Activated T-cell treated with anti-CD3 and anti-CD28 coated beads, Interleukin-2, amount 50 U/mL, for 24 hours (primary cell): ENCODE measurements at regions not wholly inside any gene's neighbourhood (a gene's known extent, or its start where the extent isn't known, plus 50 kb on each side); places are given as distances from the start of the nearest gene placed in this dataset.
"Not testable (repeated sequence)": the region's sequence is repeated elsewhere in the genome, so short reads cannot be mapped to it uniquely, and the experiment has no call there.

Source experiments
- DNase-seq: peaks from one replicate; pipeline ENCODE4 v3.0.0-alpha.2; 2020
- H3K27ac Mint-ChIP-seq: 2 replicates; pipeline ENCODE4 v1.8.0; 2020; ENCODE audit warnings: mild to moderate bottlenecking, mixed read lengths
- H3K27me3 Mint-ChIP-seq: 2 replicates; pipeline ENCODE4 v1.8.0; 2020; ENCODE audit warnings: mixed read lengths
- H3K36me3 Mint-ChIP-seq: 2 replicates; pipeline ENCODE4 v1.8.0; 2020; ENCODE audit warnings: low read depth, mixed read lengths
- H3K4me1 Mint-ChIP-seq: 2 replicates; pipeline ENCODE4 v1.8.0; 2020; ENCODE audit warnings: low read depth, mixed read lengths
- H3K4me3 Mint-ChIP-seq: 2 replicates; pipeline ENCODE4 v1.8.0; 2020; ENCODE audit warnings: mild to moderate bottlenecking, moderate library complexity, mixed read lengths
- H3K9me3 Mint-ChIP-seq: 2 replicates; pipeline ENCODE4 v1.8.0; 2020; ENCODE audit warnings: mixed read lengths

GRCh38 chr22:25388866-25389540, 169.6 kb downstream of the CRYBB2 start:
- Mint-ChIP-seq H3K9me3 (no peaks in the 10 kb centered on the region), H3K4me3 (no peak overlapping the region), H3K27ac (no peak overlapping the region), H3K27me3 (no peaks in the 10 kb centered on the region), H3K36me3 (peaks cover 6% of the 10 kb centered on the region), H3K4me1 (peaks cover 63% of the 10 kb centered on the region)
- DNase-seq: no peak

- Mint-ChIP-seq H3K4me1 (peaks cover 59% of the 10 kb centered on the region), H3K27ac (no peak overlapping the region), H3K36me3 (peaks cover 6% of the 10 kb centered on the region), H3K9me3 (no peaks in the 10 kb centered on the region), H3K27me3 (no peaks in the 10 kb centered on the region), H3K4me3 (no peak overlapping the region)
- DNase-seq: no peak
Measured at GRCh38 chr22:25389541-25389919, 170.1 kb downstream of the CRYBB2 start.

- no peaks in the 10 kb centered on the region for H3K27me3 Mint-ChIP-seq
- no peak overlapping the region for H3K27ac Mint-ChIP-seq
- peaks cover 6% of the 10 kb centered on the region for H3K36me3 Mint-ChIP-seq
- no peaks in the 10 kb centered on the region for H3K9me3 Mint-ChIP-seq
- H3K4me3 Mint-ChIP-seq: no peak overlapping the region
- H3K4me1 Mint-ChIP-seq: peaks cover 60% of the 10 kb centered on the region
- no peak for DNase-seq
Measured at GRCh38 chr22:25390297-25391240, 171.1 kb downstream of the CRYBB2 start.

GRCh38 chr22:25392584-25392983, 171.9 kb upstream of the GRK3 start:
- peaks cover 52% of the 10 kb centered on the region for H3K4me1 Mint-ChIP-seq
- H3K4me3 Mint-ChIP-seq: no peak overlapping the region
- H3K27ac Mint-ChIP-seq: no peak overlapping the region

GRCh38 chr22:25393121-25393805, 171.2 kb upstream of the GRK3 start:
- no peak overlapping the region for H3K4me3 Mint-ChIP-seq

More at GRCh38 chr22:25392584-25392983, 171.9 kb upstream of the GRK3 start:
- no peak for DNase-seq
- peaks cover 2% of the 10 kb centered on the region for H3K36me3 Mint-ChIP-seq
- no peaks in the 10 kb centered on the region for H3K27me3 Mint-ChIP-seq
- no peaks in the 10 kb centered on the region for H3K9me3 Mint-ChIP-seq

GRCh38 chr22:25395468-25395867, 169.0 kb upstream of the GRK3 start:
- Mint-ChIP-seq H3K4me1 (peaks cover 40% of the 10 kb centered on the region), H3K27ac (no peak overlapping the region), H3K27me3 (no peaks in the 10 kb centered on the region), H3K4me3 (no peak overlapping the region), H3K36me3 (no peaks in the 10 kb centered on the region), H3K9me3 (no peaks in the 10 kb centered on the region)
- no peak for DNase-seq

More at GRCh38 chr22:25393121-25393805, 171.2 kb upstream of the GRK3 start:
- Mint-ChIP-seq H3K9me3 (no peaks in the 10 kb centered on the region), H3K27me3 (no peaks in the 10 kb centered on the region), H3K27ac (no peak overlapping the region), H3K4me1 (peaks cover 51% of the 10 kb centered on the region), H3K36me3 (peaks cover 1% of the 10 kb centered on the region)
- DNase-seq: no peak

- H3K27ac Mint-ChIP-seq: no peak overlapping the region
- peaks cover 37% of the 10 kb centered on the region for H3K4me1 Mint-ChIP-seq
- H3K27me3 Mint-ChIP-seq: no peaks in the 10 kb centered on the region
Measured at GRCh38 chr22:25395915-25396314, 168.6 kb upstream of the GRK3 start.

GRCh38 chr22:25396615-25397200, 167.8 kb upstream of the GRK3 start:
- Mint-ChIP-seq H3K4me3 (no peak overlapping the region), H3K36me3 (no peaks in the 10 kb centered on the region), H3K9me3 (no peaks in the 10 kb centered on the region), H3K4me1 (peaks cover 38% of the 10 kb centered on the region), H3K27me3 (no peaks in the 10 kb centered on the region), H3K27ac (no peak overlapping the region)
- no peak for DNase-seq

More at GRCh38 chr22:25395915-25396314, 168.6 kb upstream of the GRK3 start:
- H3K9me3 Mint-ChIP-seq: no peaks in the 10 kb centered on the region
- no peak for DNase-seq
- H3K36me3 Mint-ChIP-seq: no peaks in the 10 kb centered on the region
- H3K4me3 Mint-ChIP-seq: no peak overlapping the region

GRCh38 chr22:25397616-25398015, 166.9 kb upstream of the GRK3 start:
- Mint-ChIP-seq H3K9me3 (no peaks in the 10 kb centered on the region), H3K4me3 (no peak overlapping the region)

GRCh38 chr22:25398591-25399062, 165.8 kb upstream of the GRK3 start:
- not testable (repeated sequence) for H3K36me3 Mint-ChIP-seq, H3K27me3 Mint-ChIP-seq, H3K9me3 Mint-ChIP-seq
- Mint-ChIP-seq H3K4me1 (peaks cover 53% of the 10 kb centered on the region), H3K4me3 (peak overlapping the region; percentile 36), H3K27ac (peak overlapping the region; percentile 26)
- peak; percentile 41 for DNase-seq

More at GRCh38 chr22:25397616-25398015, 166.9 kb upstream of the GRK3 start:
- no peaks in the 10 kb centered on the region for H3K36me3 Mint-ChIP-seq
- H3K4me1 Mint-ChIP-seq: peaks cover 44% of the 10 kb centered on the region
- no peak overlapping the region for H3K27ac Mint-ChIP-seq
- no peaks in the 10 kb centered on the region for H3K27me3 Mint-ChIP-seq
- DNase-seq: no peak

GRCh38 chr22:25399649-25400151, 164.8 kb upstream of the GRK3 start:
- Mint-ChIP-seq H3K4me1 (peaks cover 60% of the 10 kb centered on the region), H3K36me3 (peaks cover 6% of the 10 kb centered on the region), H3K27me3 (no peaks in the 10 kb centered on the region), H3K4me3 (no peak overlapping the region), H3K27ac (no peak overlapping the region), H3K9me3 (no peaks in the 10 kb centered on the region)
- no peak for DNase-seq

GRCh38 chr22:25402160-25402500, 162.3 kb upstream of the GRK3 start:
- peaks cover 6% of the 10 kb centered on the region for H3K36me3 Mint-ChIP-seq
- H3K9me3 Mint-ChIP-seq: no peaks in the 10 kb centered on the region
- H3K27ac Mint-ChIP-seq: no peak overlapping the region
- peaks cover 58% of the 10 kb centered on the region for H3K4me1 Mint-ChIP-seq
- H3K4me3 Mint-ChIP-seq: no peak overlapping the region
- DNase-seq: no peak
- no peaks in the 10 kb centered on the region for H3K27me3 Mint-ChIP-seq

- DNase-seq: no peak
- peaks cover 6% of the 10 kb centered on the region for H3K36me3 Mint-ChIP-seq
- H3K9me3 Mint-ChIP-seq: no peaks in the 10 kb centered on the region
- H3K4me1 Mint-ChIP-seq: peaks cover 53% of the 10 kb centered on the region
- peak overlapping the region; percentile 88 for H3K4me3 Mint-ChIP-seq
- H3K27ac Mint-ChIP-seq: no peak overlapping the region
- H3K27me3 Mint-ChIP-seq: no peaks in the 10 kb centered on the region
Measured at GRCh38 chr22:25402501-25403283, 161.8 kb upstream of the GRK3 start.
